ENCODE measurements at regions not wholly inside any gene's neighbourhood (a gene's known extent, or its start where the extent isn't known, plus 50 kb on each side); places are given as distances from the start of the nearest gene placed in this dataset.

- BruUV-seq (replicated peaks) = no TSS peak
- intact Hi-C loops (cut with micrococcal nuclease; ENCODE audit: unreplicated experiment) = no loop called here
- Histone ChIP-seq H3F3A (ENCODE audit: insufficient read depth, low read depth) (no peaks in the 10 kb centered on the region), H3K27ac (no peak overlapping the region), H3K4me1 (replicated peaks; ENCODE audit: insufficient read depth) (no peaks in the 10 kb centered on the region), H3K36me3 (ENCODE audit: low read depth) (no peaks in the 10 kb centered on the region), H3K9me3 (ENCODE audit: insufficient read depth, low read depth) (no peaks in the 10 kb centered on the region), H3K4me2 (no peak overlapping the region), H3K4me3 (no peak overlapping the region), H2AFZ (no peak overlapping the region), H4K20me1 (ENCODE audit: insufficient read depth) (no peaks in the 10 kb centered on the region), H3K79me2 (ENCODE audit: low read depth) (no peaks in the 10 kb centered on the region), H3K9me2 (ENCODE audit: insufficient read depth) (no peaks in the 10 kb centered on the region), H3K27me3 (ENCODE audit: insufficient read depth, low read depth) (peaks cover 94% of the 10 kb centered on the region)
- no peak for DNase-seq
- ChIA-PET POLR2A (ENCODE audit: unreplicated experiment) (no interaction called here), CTCF (no interaction called here)
- TF ChIP-seq CTCF (conservative IDR thresholded peaks at IDR 0.05) (no peak), EZH2 (IDR thresholded peaks at IDR 0.05; ENCODE audit: low read depth) (no peak)
Measured at GRCh38 chr16:86356804-86357203, 153.5 kb upstream of the FOXF1 start.

- H3K79me2 ChIP-seq (ENCODE audit: low read depth) = no peaks in the 10 kb centered on the region
- no peak overlapping the region for H3K4me2 ChIP-seq
- H3K27me3 ChIP-seq (ENCODE audit: insufficient read depth, low read depth) = peaks cover 94% of the 10 kb centered on the region
- H3K27ac ChIP-seq = no peak overlapping the region
- ChIA-PET CTCF (no interaction called here), POLR2A (ENCODE audit: unreplicated experiment) (no interaction called here)
- H3K9me2 ChIP-seq (ENCODE audit: insufficient read depth) = no peaks in the 10 kb centered on the region
- no peak for TF ChIP-seq EZH2 (IDR thresholded peaks at IDR 0.05; ENCODE audit: low read depth)
- no peak for TF ChIP-seq CTCF (conservative IDR thresholded peaks at IDR 0.05)
- no TSS peak for BruUV-seq (replicated peaks)
- H2AFZ ChIP-seq = no peak overlapping the region
- no peak overlapping the region for H3K4me3 ChIP-seq
- H3K36me3 ChIP-seq (ENCODE audit: low read depth) = no peaks in the 10 kb centered on the region
- DNase-seq = no peak
- H4K20me1 ChIP-seq (ENCODE audit: insufficient read depth) = no peaks in the 10 kb centered on the region
- no peaks in the 10 kb centered on the region for H3F3A ChIP-seq (ENCODE audit: insufficient read depth, low read depth)
- no peaks in the 10 kb centered on the region for H3K4me1 ChIP-seq (replicated peaks; ENCODE audit: insufficient read depth)
- intact Hi-C loops (cut with micrococcal nuclease; ENCODE audit: unreplicated experiment) = no loop called here
- no peaks in the 10 kb centered on the region for H3K9me3 ChIP-seq (ENCODE audit: insufficient read depth, low read depth)
Measured at GRCh38 chr16:86357303-86357702, 153.0 kb upstream of the FOXF1 start.

GRCh38 chr16:86357950-86358349 lies 152.4 kb upstream of the FOXF1 start:
- Histone ChIP-seq H2AFZ (no peak overlapping the region), H3K9me3 (ENCODE audit: insufficient read depth, low read depth) (no peaks in the 10 kb centered on the region), H3K36me3 (ENCODE audit: low read depth) (no peaks in the 10 kb centered on the region), H3K79me2 (ENCODE audit: low read depth) (no peaks in the 10 kb centered on the region), H3K4me3 (no peak overlapping the region), H3K27ac (no peak overlapping the region), H3F3A (ENCODE audit: insufficient read depth, low read depth) (no peaks in the 10 kb centered on the region), H3K4me2 (no peak overlapping the region), H3K9me2 (ENCODE audit: insufficient read depth) (no peaks in the 10 kb centered on the region), H3K27me3 (ENCODE audit: insufficient read depth, low read depth) (peaks cover 96% of the 10 kb centered on the region), H4K20me1 (ENCODE audit: insufficient read depth) (no peaks in the 10 kb centered on the region), H3K4me1 (replicated peaks; ENCODE audit: insufficient read depth) (no peaks in the 10 kb centered on the region)
- no peak for TF ChIP-seq EZH2 (IDR thresholded peaks at IDR 0.05; ENCODE audit: low read depth)
- no peak for TF ChIP-seq CTCF (conservative IDR thresholded peaks at IDR 0.05)
- no TSS peak for BruUV-seq (replicated peaks)
- ChIA-PET POLR2A (ENCODE audit: unreplicated experiment) (no interaction called here), CTCF (no interaction called here)
- intact Hi-C loops (cut with micrococcal nuclease; ENCODE audit: unreplicated experiment) = no loop called here
- no peak for DNase-seq

Measured in PC-9 (cell line).